Right ventricle myocardium inferior (tissue), 1 donor: ENCODE measurements at regions not wholly inside any gene's neighbourhood (a gene's known extent, or its start where the extent isn't known, plus 50 kb on each side); places are given as distances from the start of the nearest gene placed in this dataset.

Source experiments
- ATAC-seq: fragments of 200-7000 bp; cut with Tn5 transposase; one replicate; pipeline ENCODE4 v1.9.1; 2020; ENCODE audit warnings: mild to moderate bottlenecking, moderate library complexity
- DNase-seq: peaks from one replicate; pipeline ENCODE4 v3.0.0; 2021; ENCODE audit errors: missing footprints
- intact Hi-C: fragments of 100-400 bp; cut with DNase I; formaldehyde crosslinking; loops from one replicate; pipeline ENCODE4 v1.11.0; 2022
- donor health status: DM: no; HTN: yes; CAD: no; lungs with severe emphysema.

GRCh38 chr1:76023669-76024435 lies 50.7 kb upstream of the ST6GALNAC3 start:
- no peak for ATAC-seq
- no peak for DNase-seq
- intact Hi-C loops, result no loop called here
